ENCODE measurements at regions not wholly inside any gene's neighbourhood (a gene's known extent, or its start where the extent isn't known, plus 50 kb on each side); places are given as distances from the start of the nearest gene placed in this dataset.

- TF ChIP-seq CTCF (IDR thresholded peaks at IDR 0.05) = no peak
- TF ChIP-seq EZH2phosphoT487 (IDR thresholded peaks at IDR 0.05) = no peak
These were observed 99.2 kb downstream of the DYNAP start for GRCh38 chr18:54690198-54690597.

Data from neural progenitor cell (in vitro differentiated cells).